H1 (cell line): ENCODE measurements at regions not wholly inside any gene's neighbourhood (a gene's known extent, or its start where the extent isn't known, plus 50 kb on each side); places are given as distances from the start of the nearest gene placed in this dataset.
A peak's percentile ranks its signal among the peaks of the same experiment; 100 is the strongest.

ENCODE experiments used
- CTCF ChIA-PET: fragments of 300-600 bp; sonication (Branson Sonifier 250); formaldehyde crosslinking; loops from one replicate; lab custom pipeline; 2021; ENCODE audit not compliant: partially characterized antibody; lab: Charles Lee
- POLR2A ChIA-PET: fragments of 300-600 bp; sonication (Branson Sonifier 250); formaldehyde crosslinking; loops from one replicate; lab custom pipeline; 2021; ENCODE audit warnings: inconsistent platforms; ENCODE audit not compliant: partially characterized antibody; lab: Charles Lee
- DNase-seq, 2 experiments: peaks; one replicate each; pipeline versions ENCODE4 v3.0.0 to v3.0.0-alpha.2; 2010 to 2022; ENCODE audit warnings: low spot score in 2 of 2, low read depth in 1 of 2, mixed read lengths in 1 of 2
- FAIRE-seq: peaks from 2 replicates; lab custom pipeline; 2011; peaks lifted over from hg19 to GRCh38; lab: Jason Lieb, UNC
- H2AFZ ChIP-seq: 2 replicates; pipeline ENCODE4 v1.8.1; 2012; ENCODE audit warnings: low read length, inconsistent platforms
- H2AK5ac ChIP-seq: 2 replicates; pipeline ENCODE4 v1.6.1; 2013; ENCODE audit warnings: low read depth, low read length
- H2BK120ac ChIP-seq: replicated peaks from 2 replicates; pipeline ENCODE3; 2013; ENCODE audit warnings: low read depth, low read length, inconsistent platforms
- H2BK12ac ChIP-seq: 2 replicates; pipeline ENCODE4 v1.6.1; 2013; ENCODE audit warnings: low read depth, low read length
- H2BK15ac ChIP-seq: 2 replicates; pipeline ENCODE4 v1.6.1; 2013; ENCODE audit warnings: low read length
- H2BK20ac ChIP-seq: 2 replicates; pipeline ENCODE4 v1.6.1; 2013; ENCODE audit warnings: low read length
- H2BK5ac ChIP-seq: 2 replicates; pipeline ENCODE4 v1.6.1; 2013; ENCODE audit warnings: low read depth, low read length
- H3K14ac ChIP-seq: 2 replicates; pipeline ENCODE4 v1.6.1; 2013; ENCODE audit warnings: inconsistent platforms; ENCODE audit not compliant: insufficient read length
- H3K18ac ChIP-seq: 2 replicates; pipeline ENCODE4 v1.6.1; 2013; ENCODE audit warnings: low read length; ENCODE audit errors: extremely low read depth
- H3K23ac ChIP-seq: 2 replicates; pipeline ENCODE4 v1.6.1; 2013; ENCODE audit warnings: inconsistent platforms; ENCODE audit not compliant: insufficient read length
- H3K23me2 ChIP-seq: 2 replicates; pipeline ENCODE4 v1.6.1; 2013; ENCODE audit warnings: low read depth, low read length
- H3K27ac ChIP-seq: 2 replicates; pipeline ENCODE4 v1.6.1; 2011; ENCODE audit warnings: low read depth, low read length, inconsistent platforms
- H3K27me3 ChIP-seq, 4 experiments: replicated peaks in 1 of 4; 1 replicate in 1 of 4; 2 replicates in 3 of 4; pipeline versions ENCODE4 v1.6.1 to v1.8.1; 2011 to 2013; ENCODE audit warnings: low read length in 3 of 4, mild to moderate bottlenecking in 3 of 4, inconsistent platforms in 2 of 4, mixed read lengths in 2 of 4, moderate library complexity in 1 of 4; ENCODE audit not compliant: control insufficient read depth in 3 of 4, insufficient read depth in 3 of 4; ENCODE audit errors: extremely low read depth in 1 of 4
- H3K36me3 ChIP-seq, 4 experiments: 2 replicates each; pipeline versions ENCODE4 v1.6.1 to v1.8.1; 2011 to 2013; ENCODE audit warnings: mild to moderate bottlenecking in 4 of 4, low read length in 3 of 4, moderate library complexity in 2 of 4, control low read depth in 1 of 4, inconsistent platforms in 1 of 4; ENCODE audit not compliant: insufficient read depth in 4 of 4, control insufficient read depth in 2 of 4
- H3K4ac ChIP-seq: replicated peaks from 2 replicates; pipeline ENCODE3; 2013; ENCODE audit warnings: low read length, low read depth, mixed read lengths, inconsistent platforms; ENCODE audit not compliant: insufficient read length
- H3K4me1 ChIP-seq, 4 experiments: replicated peaks in 1 of 4; 1 replicate in 1 of 4; 2 replicates in 3 of 4; pipeline versions ENCODE4 v1.6.1 to v1.8.1; 2011 to 2013; ENCODE audit warnings: low read length in 3 of 4, inconsistent platforms in 2 of 4, mixed read lengths in 1 of 4; ENCODE audit not compliant: insufficient read depth in 4 of 4, control insufficient read depth in 3 of 4
- H3K4me2 ChIP-seq, 2 experiments: 2 replicates each; pipeline versions ENCODE4 v1.6.1 to v1.8.1; 2011 to 2013; ENCODE audit warnings: low read depth in 2 of 2, low read length in 2 of 2, control low read depth in 1 of 2, inconsistent platforms in 1 of 2, mild to moderate bottlenecking in 1 of 2; ENCODE audit not compliant: insufficient read depth in 1 of 2
- H3K4me3 ChIP-seq, 4 experiments: fragments of 200-600, 300-600 bp in 1 of 4; sonication (generic), shearing (Covaris generic), sonication (Bioruptor Twin) in 1 of 4; 2 replicates each; pipeline versions ENCODE4 v1.5.1 to v1.8.1; 2011 to 2016; ENCODE audit warnings: low read length in 4 of 4, low read depth in 3 of 4, control low read depth in 2 of 4, inconsistent platforms in 2 of 4, mild to moderate bottlenecking in 2 of 4, mixed read lengths in 1 of 4, moderate library complexity in 1 of 4; ENCODE audit not compliant: insufficient read depth in 2 of 4; ENCODE audit errors: extremely low read depth in 1 of 4
- H3K56ac ChIP-seq: replicated peaks from 2 replicates; pipeline ENCODE3; 2013; ENCODE audit warnings: low read depth, mild to moderate bottlenecking, mixed read lengths, low read length, inconsistent platforms; ENCODE audit not compliant: insufficient read length
- H3K79me1 ChIP-seq: 2 replicates; pipeline ENCODE4 v1.6.1; 2013; ENCODE audit warnings: low read depth, low read length, control low read depth
- H3K79me2 ChIP-seq, 2 experiments: 2 replicates each; pipeline versions ENCODE4 v1.6.1 to v1.8.1; 2012 to 2013; ENCODE audit warnings: low read length in 2 of 2, mild to moderate bottlenecking in 2 of 2, inconsistent platforms in 1 of 2; ENCODE audit not compliant: insufficient read depth in 2 of 2, control insufficient read depth in 1 of 2
- H3K9ac ChIP-seq, 4 experiments: replicated peaks in 1 of 4; 1 replicate in 1 of 4; 2 replicates in 3 of 4; pipeline versions ENCODE4 v1.6.1 to v1.8.1; 2011 to 2013; ENCODE audit warnings: low read depth in 3 of 4, low read length in 3 of 4, control low read depth in 2 of 4, mild to moderate bottlenecking in 2 of 4, moderate library complexity in 2 of 4, inconsistent platforms in 1 of 4; ENCODE audit errors: extremely low read depth in 1 of 4
- H3K9me3 ChIP-seq, 2 experiments: 2 replicates each; pipeline versions ENCODE4 v1.6.1 to v1.8.1; 2012 to 2013; ENCODE audit warnings: mild to moderate bottlenecking in 2 of 2, moderate library complexity in 2 of 2, control low read depth in 1 of 2, inconsistent platforms in 1 of 2, low read depth in 1 of 2, low read length in 1 of 2, mixed read lengths in 1 of 2; ENCODE audit not compliant: insufficient read depth in 2 of 2
- H4K20me1 ChIP-seq, 2 experiments: replicated peaks in 1 of 2; 2 replicates each; pipeline versions ENCODE3 to v1.8.1; 2011 to 2013; ENCODE audit warnings: inconsistent platforms in 2 of 2, low read length in 2 of 2, mild to moderate bottlenecking in 1 of 2; ENCODE audit not compliant: insufficient read depth in 2 of 2, control insufficient read depth in 1 of 2
- H4K5ac ChIP-seq: 2 replicates; pipeline ENCODE4 v1.6.1; 2013; ENCODE audit warnings: low read length, low read depth, mixed read lengths, inconsistent platforms; ENCODE audit not compliant: insufficient read length
- H4K8ac ChIP-seq: 2 replicates; pipeline ENCODE4 v1.8.0; 2013; ENCODE audit warnings: mild to moderate bottlenecking, moderate library complexity, low read length, inconsistent platforms; ENCODE audit not compliant: insufficient read depth; ENCODE audit errors: extremely low read depth
- H4K91ac ChIP-seq: replicated peaks from 2 replicates; pipeline ENCODE3; 2013; ENCODE audit warnings: low read length, mixed read lengths, inconsistent platforms; ENCODE audit not compliant: insufficient read length
- ASH2L ChIP-seq: fragments of 200-600, 300-600 bp; sonication (generic); IDR thresholded peaks from one replicate; pipeline ENCODE4 v1.7.1; 2017; ENCODE audit warnings: low read length
- ATF3 ChIP-seq: IDR thresholded peaks from 2 replicates; pipeline ENCODE4 v1.6.1; 2011; ENCODE audit warnings: low read depth, mild to moderate bottlenecking, low read length; ENCODE audit not compliant: insufficient read depth
- CEBPB ChIP-seq: IDR thresholded peaks from 2 replicates; pipeline ENCODE4 v1.6.1; 2012; ENCODE audit warnings: low read depth, low read length
- EZH2 ChIP-seq: fragments of 200-600 bp; sonication (generic); IDR thresholded peaks from 2 replicates; pipeline ENCODE4 v1.7.1; 2012; ENCODE audit warnings: low read depth, mild to moderate bottlenecking, moderate library complexity, low read length, inconsistent platforms; ENCODE audit not compliant: severe bottlenecking
- HDAC6 ChIP-seq: IDR thresholded peaks from one replicate; pipeline ENCODE4 v1.7.1; 2012; ENCODE audit warnings: low read depth, mild to moderate bottlenecking, inconsistent platforms, low read length, moderate library complexity
- MAFK ChIP-seq: IDR thresholded peaks from 2 replicates; pipeline ENCODE4 v1.6.1; 2012; ENCODE audit warnings: low read depth, mild to moderate bottlenecking, improper control_type of control experiment, low read length
- POLR2AphosphoS5 ChIP-seq: IDR thresholded peaks from 2 replicates; pipeline ENCODE4 v1.6.1; 2011; ENCODE audit warnings: low read depth, low read length
- RAD21 ChIP-seq, 2 experiments: IDR thresholded peaks in 1 of 2; conservative IDR thresholded peaks in 1 of 2; 2 replicates each; pipeline ENCODE4 v1.6.1; 2011; ENCODE audit warnings: low read depth in 2 of 2, low read length in 2 of 2, improper control_type of control experiment in 1 of 2, inconsistent platforms in 1 of 2, mild to moderate bottlenecking in 1 of 2, moderate library complexity in 1 of 2
- RNF2 ChIP-seq: fragments of 200-900, 300-1000 bp; sonication (generic); IDR thresholded peaks from 2 replicates; pipeline ENCODE4 v1.7.1; 2016; ENCODE audit warnings: borderline replicate concordance, low read depth, mild to moderate bottlenecking, antibody characterized with exemption, low read length; ENCODE audit not compliant: poor library complexity, severe bottlenecking; ENCODE audit errors: missing control alignments
- TAF7 ChIP-seq: optimal IDR thresholded peaks from 2 replicates; pipeline ENCODE3; 2011; ENCODE audit warnings: low read depth, mild to moderate bottlenecking, inconsistent platforms, low read length, moderate library complexity, borderline replicate concordance
- WGBS, 2 experiments: shearing (Covaris generic) in 1 of 2; methylation state at CpG; one replicate each; pipeline versions ENCODE4 v1.1.6 to v1.1.7; 2013 to 2015; ENCODE audit warnings: low lambda C conversion rate in 2 of 2, mixed read lengths in 2 of 2, inconsistent platforms in 1 of 2, low coverage in 1 of 2, missing lambda C conversion rate in 1 of 2; ENCODE audit not compliant: insufficient replicate concordance in 2 of 2, insufficient coverage in 1 of 2, insufficient read length in 1 of 2; ENCODE audit errors: extremely low coverage in 1 of 2, missing lambda C conversion rate in 1 of 2; 5-methylcytosine and 5-hydroxymethylcytosine counted together

- H2BK15ac ChIP-seq = no peak overlapping the region
- no peak overlapping the region for H3K14ac ChIP-seq
- H3K27me3 ChIP-seq = no peaks in the 10 kb centered on the region
- no peaks in the 10 kb centered on the region for H3K79me1 ChIP-seq
- 87% methylated on average over 2 of the region's 2 CpGs; no CpG with 5 or more reads in 1 of the 2 experiments for WGBS, 2 experiments
- DNase-seq (no peak), FAIRE-seq (no peak)
- H3K4me3 ChIP-seq = no peak overlapping the region
- no peak overlapping the region for H3K4ac ChIP-seq
- no peak overlapping the region for H3K9ac ChIP-seq
- H3K9me3 ChIP-seq = no peaks in the 10 kb centered on the region
- H2BK120ac ChIP-seq = no peak overlapping the region
- no peak overlapping the region for H3K56ac ChIP-seq
- no peak overlapping the region for H3K18ac ChIP-seq
- no peak overlapping the region for H2BK12ac ChIP-seq
- H2BK20ac ChIP-seq = no peak overlapping the region
- H3K36me3 ChIP-seq = no peaks in the 10 kb centered on the region
- no peak overlapping the region for H3K23ac ChIP-seq
- TF ChIP-seq MAFK = no peak
- no peak for TF ChIP-seq CEBPB
- no peak for TF ChIP-seq EZH2
- no peak for TF ChIP-seq ATF3
- TF ChIP-seq TAF7 = no peak
- no peak for TF ChIP-seq HDAC6
- TF ChIP-seq RNF2 = no peak
- no peak for TF ChIP-seq ASH2L
- no peak for TF ChIP-seq RAD21 (IDR thresholded peaks at IDR 0.05 in 1 of 2, conservative IDR thresholded peaks at IDR 0.05 in 1 of 2; ENCODE audit: low read depth in 2 of 2, low read length in 2 of 2)
- TF ChIP-seq POLR2AphosphoS5 = no peak
- TF ChIP-seq, all 59 proteins: peak for 0
- Histone ChIP-seq H3K4me2 (no peak overlapping the region), H4K20me1 (no peaks in the 10 kb centered on the region), H2BK5ac (no peak overlapping the region), H3K23me2 (no peaks in the 10 kb centered on the region), H4K5ac (no peak overlapping the region), H3K79me2 (no peaks in the 10 kb centered on the region), H2AFZ (peak overlapping the region; percentile 16; the same call in 1 of the 2 replicates), H4K8ac (no peak overlapping the region), H3K27ac (no peak overlapping the region), H4K91ac (no peak overlapping the region), H2AK5ac (no peak overlapping the region), H3K4me1 (peaks cover 0 to 4% (median 0%) of the 10 kb centered on the region in 4 experiments; a peak in 1 of 7 replicates)
- POLR2A ChIA-PET = no interaction called here
- CTCF ChIA-PET = interaction anchor here (1.3 to 4.5 kb wide), 2 partner anchors 15 kb away, joined by 3 to 19 read pairs; no protein-coding TSS in a partner anchor
Measured at GRCh38 chr5:86865256-86865785, 247.6 kb downstream of the COX7C start.
